Stomach (tissue), 8 donors: ENCODE measurements at regions not wholly inside any gene's neighbourhood (a gene's known extent, or its start where the extent isn't known, plus 50 kb on each side); places are given as distances from the start of the nearest gene placed in this dataset.

Experiments used
- DNase-seq, 2 donors: peaks; one replicate each; pipeline versions ENCODE4 v3.0.0 to v3.0.0-alpha.2; 2013 to 2019
- H3K27ac ChIP-seq, 5 donors: fragments of 200-600 bp in 4 of 5; sonication (generic) in 4 of 5; one replicate each; pipeline ENCODE4 v1.5.1; 2013 to 2019; ENCODE audit warnings: mild to moderate bottlenecking in 1 of 5, moderate library complexity in 1 of 5
- H3K27me3 ChIP-seq, 3 donors: fragments of 200-600 bp; sonication (generic); one replicate each; pipeline ENCODE4 v1.5.1; 2017 to 2019; ENCODE audit warnings: mixed run types in 1 of 3
- H3K36me3 ChIP-seq, 4 donors: fragments of 200-600 bp; sonication (generic); 1 replicate in 3 of 4; 2 replicates in 1 of 4; pipeline ENCODE4 v1.5.1; 2016 to 2019
- H3K4me1 ChIP-seq, 4 donors: fragments of 200-600 bp; sonication (generic); one replicate each; pipeline ENCODE4 v1.5.1; 2016 to 2019
- H3K4me3 ChIP-seq, 4 donors: fragments of 200-600 bp; sonication (generic) in 3 of 4; one replicate each; pipeline ENCODE4 v1.5.1; 2016 to 2019; ENCODE audit warnings: mild to moderate bottlenecking in 1 of 4
- H3K9me3 ChIP-seq, 4 donors: fragments of 200-600 bp; sonication (generic); one replicate each; pipeline ENCODE4 v1.5.1; 2016 to 2019
- CTCF ChIP-seq, 7 experiments: fragments of 450-650 bp in 4 of 7; fragments of 200-600 bp in 3 of 7; sonication (generic) in 3 of 7; IDR thresholded peaks; one replicate each; pipeline ENCODE4 v1.5.1; 2016 to 2019; ENCODE audit warnings: antibody characterized with exemption in 7 of 7, control low read depth in 2 of 7, mild to moderate bottlenecking in 1 of 7
- EP300 ChIP-seq: sonication (generic); formaldehyde crosslinking; IDR thresholded peaks from one replicate; pipeline ENCODE4 v1.6.1; 2017; ENCODE audit warnings: antibody characterized with exemption
- POLR2A ChIP-seq, 4 donors: fragments of 450-650 bp; IDR thresholded peaks; one replicate each; pipeline ENCODE4 v1.6.1; 2016; ENCODE audit warnings: antibody characterized with exemption in 4 of 4, control low read depth in 2 of 4, mild to moderate bottlenecking in 1 of 4, moderate library complexity in 1 of 4
- POLR2AphosphoS5 ChIP-seq, 3 donors: sonication (generic); formaldehyde crosslinking; IDR thresholded peaks; one replicate each; pipeline ENCODE4 v1.6.1; 2016; ENCODE audit warnings: antibody characterized with exemption in 3 of 3
- WGBS, 5 donors: extraction: QIAGEN DNeasy Blood & Tissue Kit in 3 of 5; methylation state at CpG; one replicate each; pipeline versions ENCODE4 v1.1.5 to v1.1.7; 2013 to 2018; 5-methylcytosine and 5-hydroxymethylcytosine counted together
- intact Hi-C: fragments of 100-400 bp; cut with DNase I; formaldehyde crosslinking; loops from one replicate; pipeline ENCODE4 v1.15.1; 2023; ENCODE audit warnings: low total_unique reads
- donor health status: healthy with polysubstance abuse.
- donor health status: Bipolar disorder and iron deficiency.
- donor health status: healthy.

GRCh38 chr10:113244750-113245149 is 294.7 kb downstream of the TCF7L2 start:
- Histone ChIP-seq H3K4me1 (no peaks in the 10 kb centered on the region), H3K27ac (no peak overlapping the region), H3K4me3 (no peak overlapping the region), H3K9me3 (no peaks in the 10 kb centered on the region), H3K36me3 (no peaks in the 10 kb centered on the region), H3K27me3 (peaks cover 0 to 5% (median 0%) of the 10 kb centered on the region in 3 donors)
- intact Hi-C loops = no loop called here
- 79 to 88% (median 83%) methylated on average over 5 of the region's 5 CpGs for WGBS, 5 donors
- no peak for TF ChIP-seq POLR2AphosphoS5 (IDR thresholded peaks at IDR 0.05)
- no peak for TF ChIP-seq POLR2A (IDR thresholded peaks at IDR 0.05)
- no peak for TF ChIP-seq EP300
- no peak for TF ChIP-seq CTCF (IDR thresholded peaks at IDR 0.05)
- no peak for DNase-seq

GRCh38 chr10:113245286-113245685 is 295.2 kb downstream of the TCF7L2 start:
- Histone ChIP-seq H3K27me3 (peaks cover 0 to 5% (median 0%) of the 10 kb centered on the region in 3 donors), H3K27ac (no peak overlapping the region), H3K4me3 (no peak overlapping the region), H3K4me1 (no peaks in the 10 kb centered on the region), H3K9me3 (no peaks in the 10 kb centered on the region), H3K36me3 (no peaks in the 10 kb centered on the region)
- WGBS, 5 donors = 75 to 89% (median 85%) methylated on average over 3 of the region's 3 CpGs
- intact Hi-C loops = no loop called here
- TF ChIP-seq EP300 (no peak), POLR2AphosphoS5 (IDR thresholded peaks at IDR 0.05) (no peak), POLR2A (IDR thresholded peaks at IDR 0.05) (no peak), CTCF (IDR thresholded peaks at IDR 0.05) (no peak)
- no peak for DNase-seq

GRCh38 chr10:113247050-113247449 is 297.0 kb downstream of the TCF7L2 start:
- no peak for DNase-seq
- TF ChIP-seq POLR2A (IDR thresholded peaks at IDR 0.05) (no peak), CTCF (IDR thresholded peaks at IDR 0.05) (no peak), EP300 (no peak), POLR2AphosphoS5 (IDR thresholded peaks at IDR 0.05) (no peak)
- intact Hi-C loops = no loop called here
- no peak overlapping the region for H3K27ac ChIP-seq
- no peaks in the 10 kb centered on the region for H3K36me3 ChIP-seq
- H3K4me1 ChIP-seq = no peaks in the 10 kb centered on the region
- no peaks in the 10 kb centered on the region for H3K9me3 ChIP-seq
- peaks cover 0 to 5% (median 0%) of the 10 kb centered on the region in 3 donors for H3K27me3 ChIP-seq
- H3K4me3 ChIP-seq = no peak overlapping the region
- 60 to 84% (median 77%) methylated on average over 5 of the region's 5 CpGs for WGBS, 5 donors

GRCh38 chr10:113252650-113253618 is 299.9 kb upstream of the HABP2 start:
- WGBS, 5 donors = 47 to 58% (median 53%) methylated on average over 10 of the region's 10 CpGs
- intact Hi-C loops = no loop called here

More at GRCh38 chr10:113252650-113253618, 299.9 kb upstream of the HABP2 start:
- H3K27me3 ChIP-seq = no peaks in the 10 kb centered on the region
- H3K27ac ChIP-seq = no peak overlapping the region
- H3K36me3 ChIP-seq = no peaks in the 10 kb centered on the region
- no peak for TF ChIP-seq POLR2A (IDR thresholded peaks at IDR 0.05)
- TF ChIP-seq EP300 = no peak
- no peak for TF ChIP-seq CTCF (IDR thresholded peaks at IDR 0.05)
- TF ChIP-seq POLR2AphosphoS5 (IDR thresholded peaks at IDR 0.05) = no peak
- H3K9me3 ChIP-seq = no peaks in the 10 kb centered on the region
- no peak for DNase-seq
- no peaks in the 10 kb centered on the region for H3K4me1 ChIP-seq
- H3K4me3 ChIP-seq = no peak overlapping the region
